ENCODE measurements at regions not wholly inside any gene's neighbourhood (a gene's known extent, or its start where the extent isn't known, plus 50 kb on each side); places are given as distances from the start of the nearest gene placed in this dataset.

DNA sequence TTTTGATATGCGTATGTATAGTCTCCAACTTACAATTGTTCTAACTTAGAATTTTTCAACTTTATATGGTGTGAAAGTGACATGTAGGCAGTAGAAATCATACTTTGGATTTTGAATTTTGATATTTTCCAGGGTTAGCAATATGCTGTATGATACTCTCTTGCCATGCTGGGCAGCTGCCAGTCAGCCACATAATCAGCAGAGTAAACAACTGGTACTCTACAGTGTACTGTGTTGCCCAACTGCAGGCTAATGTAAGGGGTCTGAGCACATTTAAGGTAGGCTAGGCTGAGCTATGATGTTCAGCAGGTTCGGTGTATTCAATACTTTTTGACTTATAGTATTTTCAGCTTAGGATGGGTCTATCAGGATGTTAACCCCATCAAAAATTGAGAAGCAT, 52.0 kb upstream of the RYK start:
- Histone ChIP-seq H3K9me2 (ENCODE audit: insufficient read depth) (no peaks in the 10 kb centered on the region), H3K36me3 (ENCODE audit: control insufficient read depth in 1 of 2, insufficient read depth in 2 of 2, low read length in 2 of 2) (no peaks in the 10 kb centered on the region), H2AFZ (ENCODE audit: low read depth, low read length, poor library complexity, severe bottlenecking) (no peak overlapping the region), H3K9ac (ENCODE audit: low read length) (no peak overlapping the region), H3K4me3 (replicated peaks in 1 of 2; ENCODE audit: low read depth in 1 of 2, low read length in 2 of 2) (no peak overlapping the region), H4K20me1 (ENCODE audit: insufficient read depth) (no peaks in the 10 kb centered on the region), H3K4me1 (ENCODE audit: control insufficient read depth in 1 of 2, insufficient read depth in 2 of 2, low read length in 2 of 2) (no peaks in the 10 kb centered on the region; a peak in 1 of 4 replicates), H3K79me2 (ENCODE audit: insufficient read depth, low read length) (no peaks in the 10 kb centered on the region), H3K27ac (ENCODE audit: low read depth, low read length) (no peak overlapping the region), H3K9me3 (ENCODE audit: control insufficient read depth in 1 of 2, insufficient read depth in 1 of 2, low read depth in 1 of 2, low read length in 2 of 2) (no peaks in the 10 kb centered on the region), H3K4me2 (ENCODE audit: low read length) (no peak overlapping the region), H3K27me3 (ENCODE audit: insufficient read depth, low read length) (no peaks in the 10 kb centered on the region)
- CTCF ChIA-PET, result interaction anchor here (0.7 to 2.5 kb wide), 3 partner anchors 11 to 178 kb away, joined by 3 to 8 read pairs (median 5); no protein-coding TSS in a partner anchor
- no peak for DNase-seq (ENCODE audit: low read depth, low spot score)
- ATAC-seq, result no peak
- no TSS peak for BruUV-seq (replicated peaks)
- RAD21 ChIA-PET (ENCODE audit: low non-redundant PET in 1 of 2, low total read pairs in 2 of 2, uncharacterized antibody in 2 of 2, unreplicated experiment in 2 of 2), result no interaction called here
- intact Hi-C loops (cut with micrococcal nuclease), result no loop called here
- POLR2A ChIA-PET, result no interaction called here
- TF ChIP-seq YY1 (IDR thresholded peaks at IDR 0.05; ENCODE audit: extremely low read depth, insufficient replicate concordance, low read depth, low read length), result no peak
- TF ChIP-seq RAD21 (IDR thresholded peaks at IDR 0.05; ENCODE audit: low read depth), result no peak

GRCh38 chr3:134300520-134300919, 49.9 kb upstream of the RYK start:
- Histone ChIP-seq H3K4me3 (replicated peaks in 1 of 2; ENCODE audit: low read depth in 1 of 2, low read length in 2 of 2) (no peak overlapping the region), H3K27ac (ENCODE audit: low read depth, low read length) (no peak overlapping the region), H3K4me2 (ENCODE audit: low read length) (no peak overlapping the region), H3K79me2 (ENCODE audit: insufficient read depth, low read length) (no peaks in the 10 kb centered on the region), H3K9me2 (ENCODE audit: insufficient read depth) (no peaks in the 10 kb centered on the region), H3K36me3 (ENCODE audit: control insufficient read depth in 1 of 2, insufficient read depth in 2 of 2, low read length in 2 of 2) (no peaks in the 10 kb centered on the region), H3K9me3 (ENCODE audit: control insufficient read depth in 1 of 2, insufficient read depth in 1 of 2, low read depth in 1 of 2, low read length in 2 of 2) (peaks cover 0 to 7% of the 10 kb centered on the region in 2 experiments; a peak in 1 of 4 replicates), H2AFZ (ENCODE audit: low read depth, low read length, poor library complexity, severe bottlenecking) (no peak overlapping the region), H3K27me3 (ENCODE audit: insufficient read depth, low read length) (no peaks in the 10 kb centered on the region), H4K20me1 (ENCODE audit: insufficient read depth) (no peaks in the 10 kb centered on the region), H3K9ac (ENCODE audit: low read length) (no peak overlapping the region), H3K4me1 (ENCODE audit: control insufficient read depth in 1 of 2, insufficient read depth in 2 of 2, low read length in 2 of 2) (no peaks in the 10 kb centered on the region)
- intact Hi-C loops (cut with micrococcal nuclease), result no loop called here
- BruUV-seq (replicated peaks), result no TSS peak
- ChIA-PET POLR2A (interaction anchor here (1.5 kb wide), 1 partner anchor 74 kb away, joined by 3 read pairs; no protein-coding TSS in a partner anchor), CTCF (interaction anchor here (0.6 to 1.1 kb wide), 2 partner anchors 22 to 102 kb away, joined by 3 read pairs; no protein-coding TSS in a partner anchor), RAD21 (ENCODE audit: low non-redundant PET in 1 of 2, low total read pairs in 2 of 2, uncharacterized antibody in 2 of 2, unreplicated experiment in 2 of 2) (interaction anchor here (0.5 to 0.6 kb wide), 3 partner anchors 173 to 433 kb away, joined by 3 to 4 read pairs (median 3); no protein-coding TSS in a partner anchor)
- DNase-seq (ENCODE audit: low read depth, low spot score), result no peak
- peak; percentile 92 for ATAC-seq
- no peak for TF ChIP-seq ZBTB33 (IDR thresholded peaks at IDR 0.05; ENCODE audit: extremely low read depth, insufficient replicate concordance, low read length)
- TF ChIP-seq CTCF (IDR thresholded peaks at IDR 0.05 in 2 of 3, conservative IDR thresholded peaks at IDR 0.05 in 1 of 3; ENCODE audit: borderline replicate concordance in 1 of 3, insufficient read depth in 1 of 3, low read depth in 2 of 3, low read length in 2 of 3), result peak in 2 of 3 experiments; percentile 32 to 38; a peak in 4 of 6 replicates

Measured in HCT116 (cell line).